ENCODE measurements at regions not wholly inside any gene's neighbourhood (a gene's known extent, or its start where the extent isn't known, plus 50 kb on each side); places are given as distances from the start of the nearest gene placed in this dataset.

DNA sequence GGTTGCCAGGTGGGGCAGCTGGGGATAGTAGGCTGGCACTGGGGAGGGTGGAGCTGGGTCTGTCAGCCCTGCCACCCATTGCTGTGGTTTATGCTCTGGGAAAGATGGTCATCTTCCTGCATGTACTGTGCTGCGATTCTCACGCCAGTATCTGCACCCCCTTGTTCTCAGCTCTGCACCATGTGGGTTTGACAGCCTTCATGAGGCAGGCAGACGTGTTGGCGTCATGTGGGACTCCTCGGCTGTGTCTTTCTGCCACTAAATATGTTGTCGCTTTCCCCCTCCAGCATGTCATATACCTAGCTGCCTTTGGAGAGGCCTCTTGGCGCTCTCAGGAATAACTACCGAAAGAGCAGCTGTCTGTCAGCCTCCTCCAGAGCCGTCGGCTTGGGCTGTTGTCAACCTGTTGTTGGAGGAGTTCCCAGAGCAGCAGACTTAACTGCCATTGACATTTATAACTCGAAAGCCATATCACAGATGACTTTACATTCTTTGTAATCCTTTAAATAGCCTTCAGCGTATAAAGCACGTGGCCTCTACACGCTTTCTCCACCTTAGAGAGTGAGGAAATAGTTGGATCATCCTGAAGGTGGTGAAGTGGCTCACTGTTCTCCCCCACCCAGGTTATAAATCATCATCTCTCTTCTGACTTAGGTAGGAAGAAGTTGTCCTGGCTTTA lies 80.4 kb upstream of the MGAT5 start:
- no peak for DNase-seq (ENCODE audit: low read depth)

GRCh38 chr2:134174711-134175110 lies 79.2 kb upstream of the MGAT5 start:
- DNase-seq (ENCODE audit: low read depth): no peak

DNA sequence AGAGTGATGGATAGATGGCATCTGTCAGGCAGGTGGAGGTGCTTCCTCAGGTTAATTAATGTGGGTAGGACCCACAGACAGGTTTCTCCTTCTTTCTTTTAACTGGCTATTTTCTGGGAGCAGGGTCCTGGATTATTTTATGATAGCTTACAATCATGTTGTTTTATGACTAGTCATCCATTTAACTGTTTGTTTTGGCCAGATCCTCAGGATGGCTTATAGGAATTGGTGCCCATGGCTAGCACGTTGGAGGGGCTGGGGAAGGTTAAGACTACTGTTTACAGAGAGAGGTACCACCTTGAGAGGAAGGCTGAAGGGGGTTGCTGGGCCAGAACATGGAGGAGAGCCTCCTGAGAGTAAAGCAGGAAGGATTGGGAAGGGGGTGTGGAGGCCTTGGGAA lies 78.0 kb upstream of the MGAT5 start:
- no peak for DNase-seq (ENCODE audit: low read depth)

DNA sequence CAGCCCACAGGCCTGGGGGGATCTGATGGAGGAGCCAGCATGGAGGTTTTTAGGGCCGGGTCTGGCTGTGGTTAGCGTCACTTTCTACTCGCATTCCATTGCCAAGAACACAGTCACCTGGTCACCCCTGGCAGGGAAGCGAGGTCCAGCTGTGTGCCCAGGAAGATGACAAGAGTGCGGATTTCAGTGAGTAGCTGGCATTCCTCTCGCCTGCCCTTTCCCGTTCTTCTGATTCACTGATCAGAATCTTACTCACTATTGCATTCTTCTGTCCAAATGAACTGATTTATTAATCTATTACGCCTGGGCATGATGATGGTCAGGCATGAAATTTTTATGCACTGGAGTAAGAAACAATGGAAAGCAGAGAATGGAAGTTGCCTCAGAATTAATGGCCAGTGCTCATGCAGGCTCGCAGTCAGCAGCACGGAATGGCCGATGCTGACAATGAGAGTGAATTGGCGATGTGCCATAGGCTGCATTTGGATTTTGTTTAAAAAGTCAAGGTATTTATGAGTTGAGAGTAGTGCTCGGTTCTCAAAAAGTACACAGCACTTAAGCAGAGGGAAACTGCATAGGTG lies 76.4 kb upstream of the MGAT5 start:
- no peak for DNase-seq (ENCODE audit: low read depth)

- DNase-seq (ENCODE audit: low read depth): no peak
Observed at GRCh38 chr2:134178138-134178877, 75.6 kb upstream of the MGAT5 start.

- no peak for DNase-seq (ENCODE audit: low read depth)
Observed at GRCh38 chr2:134181219-134181618, 72.7 kb upstream of the MGAT5 start.

DNA sequence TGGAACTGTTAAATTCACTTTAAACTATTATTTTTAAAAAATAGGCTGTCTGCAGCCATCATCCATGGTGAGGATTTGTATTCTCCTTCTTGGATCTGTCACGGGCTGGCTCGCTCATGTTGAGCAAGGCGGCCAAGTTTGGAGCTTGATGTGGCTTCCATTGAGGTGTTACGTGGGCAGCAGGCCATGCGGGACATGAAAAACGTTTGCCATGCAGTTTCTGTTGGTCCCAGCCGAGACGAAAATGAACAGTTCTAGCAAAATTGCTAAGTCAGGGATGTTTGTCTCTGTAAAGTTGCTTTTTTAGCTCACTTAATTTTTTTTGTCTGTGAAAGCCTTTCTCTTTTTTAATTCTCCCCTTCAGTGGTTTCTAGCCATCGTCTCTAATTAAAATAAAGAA lies 70.2 kb upstream of the MGAT5 start:
- no peak for DNase-seq (ENCODE audit: low read depth)

DNA sequence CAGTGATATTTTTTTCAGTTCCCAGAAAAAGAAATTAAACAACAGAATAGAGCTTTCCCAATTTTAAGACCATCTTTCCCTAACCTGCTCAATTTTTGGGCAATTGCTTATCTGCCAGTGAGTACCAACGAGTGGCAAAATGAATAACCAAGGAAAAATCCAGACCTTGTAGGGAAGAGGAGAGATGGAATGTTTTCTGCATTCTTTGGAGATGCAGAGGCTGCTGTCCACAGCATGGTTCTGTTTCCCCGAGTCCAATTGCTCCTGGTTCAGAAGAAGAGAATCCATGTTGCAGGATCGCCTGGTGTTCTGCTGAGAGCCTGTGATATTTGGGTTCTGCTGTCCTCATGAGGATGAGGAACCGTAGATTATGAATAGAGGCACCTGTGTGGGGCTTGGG lies 68.2 kb upstream of the MGAT5 start:
- DNase-seq (ENCODE audit: low read depth): no peak

DNA sequence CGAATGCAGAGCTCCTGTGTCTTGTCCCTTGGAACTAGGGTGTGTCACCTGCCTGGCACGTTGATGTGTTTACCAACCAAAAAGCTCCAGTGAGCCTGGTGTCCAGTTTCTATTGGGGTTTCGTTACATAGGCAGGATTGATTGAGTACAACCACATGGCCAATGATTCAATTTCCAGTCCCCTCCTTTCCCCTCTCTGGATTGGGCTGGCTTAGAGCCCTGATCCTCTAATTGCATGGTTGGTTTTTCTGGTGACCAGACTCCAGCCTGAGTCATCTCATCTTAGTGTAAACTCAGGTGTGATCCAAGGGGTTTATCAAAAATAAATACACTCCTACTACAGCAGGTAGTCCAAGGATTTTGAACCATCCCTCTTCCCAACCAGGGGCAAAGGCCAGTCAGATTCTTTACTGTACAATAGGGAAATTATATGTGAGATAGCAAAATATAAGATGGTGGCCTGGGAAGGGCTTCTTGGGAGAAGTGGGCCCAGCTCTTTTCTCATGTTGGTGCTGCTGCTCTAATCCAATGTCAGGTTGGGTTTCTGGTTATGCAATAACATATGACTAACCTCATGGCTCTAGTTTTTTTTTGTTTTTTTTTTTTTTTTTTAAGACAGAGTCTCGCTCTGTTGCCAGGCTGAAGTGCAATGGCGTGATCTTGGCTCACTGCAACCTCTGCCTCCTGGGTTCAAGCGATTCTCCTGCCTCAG lies 64.7 kb upstream of the MGAT5 start:
- DNase-seq (ENCODE audit: low read depth): peak; percentile 54

GRCh38 chr2:134190062-134190806 lies 63.6 kb upstream of the MGAT5 start:
- DNase-seq (ENCODE audit: low read depth): no peak

- DNase-seq (ENCODE audit: low read depth): no peak
Observed at GRCh38 chr2:134190807-134191203, 63.1 kb upstream of the MGAT5 start.

DNA sequence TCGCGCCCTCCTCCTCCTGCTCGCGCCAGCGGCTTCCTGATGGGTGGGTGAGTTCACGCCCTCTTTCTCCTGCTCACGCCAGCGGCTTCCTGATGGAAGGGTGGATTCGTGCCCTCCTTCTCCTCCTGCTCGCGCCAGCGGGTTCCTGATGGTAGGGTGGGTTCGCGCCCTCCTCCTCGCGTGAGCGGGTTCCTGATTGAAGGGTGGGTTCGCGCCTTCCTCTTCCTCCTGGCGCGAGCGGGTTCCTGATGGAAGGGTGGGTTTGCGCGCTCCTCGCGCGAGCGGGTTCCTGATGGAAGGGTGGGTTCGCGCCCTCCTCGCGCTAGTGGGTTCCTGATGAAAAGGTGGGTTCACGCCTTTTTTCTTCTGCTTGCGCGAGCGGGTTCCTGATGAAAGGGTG lies 62.0 kb upstream of the MGAT5 start:
- DNase-seq (ENCODE audit: low read depth): no peak

- DNase-seq (ENCODE audit: low read depth): peak; percentile 50
Observed at GRCh38 chr2:134193006-134193405, 60.9 kb upstream of the MGAT5 start.

DNA sequence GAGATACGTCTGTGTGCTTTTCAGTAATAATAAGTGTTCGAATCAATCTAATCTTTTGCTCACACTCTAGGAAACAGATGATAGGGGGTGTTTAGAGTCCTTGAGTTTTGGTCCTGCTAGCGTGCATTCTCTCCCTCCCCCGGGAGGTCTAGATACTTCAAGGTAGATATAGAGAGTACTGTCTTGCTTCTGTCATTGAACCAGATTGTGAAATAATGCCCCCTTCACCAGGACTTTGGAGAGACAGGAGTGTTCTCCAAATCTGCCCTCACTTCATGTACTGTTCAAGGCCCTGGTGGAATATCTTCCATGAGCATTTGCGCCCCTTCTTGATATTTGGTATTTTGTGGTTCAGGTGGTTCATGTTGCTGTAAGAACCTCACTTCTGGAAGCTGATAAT lies 59.4 kb upstream of the MGAT5 start:
- DNase-seq (ENCODE audit: low read depth): no peak

DNA sequence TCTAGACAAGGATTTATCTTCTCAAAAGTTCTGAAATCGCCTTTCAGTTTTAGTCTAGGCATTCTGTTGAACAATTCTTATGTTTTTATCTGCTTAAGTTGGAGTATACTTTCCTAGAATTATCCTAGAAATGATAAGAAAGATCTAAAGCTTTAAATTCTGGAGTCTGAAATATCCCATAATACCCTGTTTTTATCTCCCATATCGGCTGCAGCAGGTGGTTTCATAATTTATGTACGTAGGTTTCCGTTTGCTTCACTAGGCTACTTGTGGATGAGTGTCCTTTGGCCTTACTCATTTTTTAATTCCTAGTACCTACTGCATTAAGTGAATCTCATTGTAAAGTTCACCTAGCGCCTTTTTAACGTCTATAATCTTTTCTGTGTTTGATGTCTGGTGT lies 58.5 kb upstream of the MGAT5 start:
- no peak for DNase-seq (ENCODE audit: low read depth)

DNA sequence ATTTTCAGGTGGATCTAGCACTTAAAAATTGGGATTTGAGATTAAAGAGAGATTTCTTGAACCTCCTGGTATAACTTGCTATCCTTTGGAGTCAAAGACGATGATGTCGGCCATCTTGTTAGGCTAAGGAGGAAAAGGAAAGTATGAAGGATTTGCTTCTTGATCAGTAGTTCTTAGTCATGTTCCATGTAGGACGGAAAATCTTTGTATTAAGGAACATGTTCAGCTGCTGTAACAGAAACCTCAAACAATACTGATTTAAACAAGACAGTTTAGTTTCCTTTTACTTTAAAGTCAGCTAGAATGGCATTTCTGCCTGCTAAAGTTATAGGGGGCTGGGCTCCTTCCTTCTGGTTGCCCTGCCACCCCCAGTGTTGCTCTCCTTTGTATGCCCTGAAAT lies 56.4 kb upstream of the MGAT5 start:
- DNase-seq (ENCODE audit: low read depth): no peak

DNA sequence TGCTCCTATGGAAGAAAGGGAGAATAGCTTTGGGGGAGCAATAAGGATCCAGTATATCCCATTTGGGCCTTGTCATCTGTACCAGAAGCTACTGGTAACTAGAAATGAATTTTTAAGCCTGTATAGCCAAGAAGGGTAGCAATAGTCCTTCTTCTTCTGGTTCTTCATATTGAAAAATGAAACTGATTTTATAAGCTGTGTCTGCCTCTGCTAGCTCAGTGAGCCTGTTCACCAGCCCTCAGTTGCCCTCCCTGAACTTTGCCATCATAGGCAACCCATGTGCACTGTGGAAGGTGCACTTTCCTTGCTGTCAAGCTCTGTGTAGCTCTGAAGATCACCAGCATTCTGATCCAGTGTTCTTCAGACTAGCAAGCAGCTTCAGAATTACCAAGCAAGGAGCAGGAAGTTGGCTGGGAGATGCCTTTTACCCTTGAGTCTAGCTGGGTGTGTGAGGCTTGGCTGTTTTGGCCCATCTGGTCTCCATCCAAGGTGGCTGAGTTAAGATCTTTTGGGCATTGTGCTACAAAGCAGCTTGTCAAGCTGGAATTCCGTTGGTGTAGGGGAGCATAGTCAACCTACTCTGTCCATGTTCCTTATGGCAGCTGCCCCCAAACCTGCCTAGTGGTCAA lies 55.8 kb upstream of the MGAT5 start:
- DNase-seq (ENCODE audit: low read depth): no peak

GRCh38 chr2:134199123-134199522 lies 54.7 kb upstream of the MGAT5 start:
- DNase-seq (ENCODE audit: low read depth): no peak

DNA sequence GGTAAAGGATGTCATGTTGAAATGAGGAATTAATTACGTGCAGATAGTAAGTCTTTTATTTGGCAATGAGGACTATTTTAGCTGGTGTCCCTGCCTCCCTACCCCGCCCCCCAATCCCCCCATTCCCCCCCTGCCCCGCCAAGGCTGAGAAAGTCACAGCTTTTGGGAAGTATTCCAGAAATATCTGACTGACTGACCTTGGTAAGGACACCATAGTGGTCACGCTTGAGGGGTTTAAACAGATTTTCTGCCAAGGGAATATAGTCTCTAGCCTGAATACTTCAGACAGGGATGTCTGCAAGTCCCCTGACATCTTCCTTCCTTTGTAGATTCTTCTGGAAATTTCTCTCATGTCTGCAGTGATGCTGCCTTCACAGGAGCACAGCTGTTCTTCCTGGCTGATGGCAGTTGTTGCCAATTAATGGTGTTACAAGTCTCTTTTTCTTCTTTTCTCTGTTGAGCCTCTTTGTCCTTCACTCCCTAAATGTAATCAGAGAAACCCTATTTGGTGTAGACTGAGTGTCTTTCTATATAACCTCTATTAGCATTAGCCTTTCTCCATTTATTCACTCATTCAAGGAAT lies 53.7 kb upstream of the MGAT5 start:
- no peak for DNase-seq (ENCODE audit: low read depth)

- DNase-seq (ENCODE audit: low read depth): no peak
Observed at GRCh38 chr2:134201533-134201932, 52.3 kb upstream of the MGAT5 start.

GRCh38 chr2:134202371-134202770 lies 51.5 kb upstream of the MGAT5 start:
- DNase-seq (ENCODE audit: low read depth): no peak

All from stromal cell of bone marrow (primary cell).